HG02885 (cell line): ENCODE measurements at regions not wholly inside any gene's neighbourhood (a gene's known extent, or its start where the extent isn't known, plus 50 kb on each side); places are given as distances from the start of the nearest gene placed in this dataset.
"Not testable (repeated sequence)": the region's sequence is repeated elsewhere in the genome, so short reads cannot be mapped to it uniquely, and the experiment has no call there.

ENCODE experiments used
- ATAC-seq: cut with Tn5 transposase; IDR thresholded peaks from one replicate; pipeline ENCODE4 v1.9.1; 2021; ENCODE audit warnings: mild to moderate bottlenecking; ENCODE audit not compliant: unreplicated experiment, poor library complexity

DNA sequence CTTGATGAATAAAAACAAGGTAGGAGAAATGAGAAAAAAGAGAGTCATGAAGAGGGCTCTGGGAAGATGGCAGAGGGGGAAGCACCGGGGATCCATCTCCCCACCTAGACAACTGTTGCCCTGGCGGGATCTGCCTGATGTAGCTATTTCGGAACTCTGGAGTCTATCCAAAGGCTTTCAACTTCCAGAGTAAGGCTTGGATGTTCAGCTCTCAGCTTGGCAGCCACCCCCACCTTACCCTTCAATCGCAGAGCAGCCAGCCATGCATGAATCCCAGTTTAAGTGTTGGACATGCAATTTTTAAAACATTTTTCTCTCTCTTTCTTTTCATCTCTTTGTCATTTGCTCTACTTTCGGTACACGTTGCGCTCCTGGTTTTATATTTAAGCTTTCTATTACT lies 275.9 kb upstream of the EXOC2 start:
- ATAC-seq = no peak

DNA sequence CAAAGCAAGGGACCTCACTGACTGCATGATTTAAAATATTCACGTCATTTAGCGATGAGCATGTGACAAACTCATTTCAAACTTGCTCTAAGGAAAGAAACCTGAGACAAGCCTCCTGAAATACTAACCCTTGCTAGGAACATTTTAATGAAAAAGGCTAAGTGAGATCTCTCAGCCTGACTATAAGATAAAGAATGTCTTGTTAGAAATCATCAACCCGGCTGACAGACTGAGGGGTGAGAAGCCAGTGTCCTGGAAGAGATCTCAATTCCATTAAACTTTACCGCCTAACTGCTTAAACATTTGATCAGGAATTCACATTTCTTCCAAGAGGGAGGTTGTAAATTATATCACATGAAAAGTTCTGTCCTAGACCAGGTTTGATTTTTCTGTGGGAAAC lies 274.8 kb upstream of the EXOC2 start:
- no peak for ATAC-seq

- ATAC-seq = no peak
Measured at GRCh38 chr6:965343-965742, 272.4 kb upstream of the EXOC2 start.

GRCh38 chr6:963456-963855 lies 270.5 kb upstream of the EXOC2 start:
- ATAC-seq = no peak

DNA sequence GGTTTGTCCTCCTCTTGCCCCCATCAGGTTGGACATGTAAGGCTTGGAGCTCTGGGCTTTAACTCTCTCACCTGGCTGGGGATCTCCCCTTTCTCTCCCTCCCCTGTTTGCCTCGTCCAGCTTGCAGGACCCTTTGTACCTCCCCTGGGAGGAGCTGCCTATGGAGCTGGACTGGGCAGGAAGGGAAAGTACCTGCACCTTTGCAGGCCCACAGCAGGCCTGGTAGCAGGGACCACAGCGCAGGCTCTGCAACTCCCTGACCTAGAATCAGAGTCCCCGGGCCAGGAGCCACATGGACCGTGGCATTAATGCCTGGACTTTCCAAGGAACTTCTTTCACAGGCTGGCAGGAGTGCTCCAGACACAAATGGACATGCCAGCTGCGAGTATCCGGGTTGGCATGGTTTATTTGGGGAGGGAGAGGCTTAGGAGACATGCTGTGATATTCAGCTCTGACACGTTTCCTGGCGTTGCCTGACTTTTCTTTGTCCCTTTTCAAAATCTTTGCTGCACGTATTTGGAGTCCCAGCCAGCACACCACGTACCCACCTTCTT lies 268.5 kb upstream of the EXOC2 start:
- ATAC-seq = no peak

DNA sequence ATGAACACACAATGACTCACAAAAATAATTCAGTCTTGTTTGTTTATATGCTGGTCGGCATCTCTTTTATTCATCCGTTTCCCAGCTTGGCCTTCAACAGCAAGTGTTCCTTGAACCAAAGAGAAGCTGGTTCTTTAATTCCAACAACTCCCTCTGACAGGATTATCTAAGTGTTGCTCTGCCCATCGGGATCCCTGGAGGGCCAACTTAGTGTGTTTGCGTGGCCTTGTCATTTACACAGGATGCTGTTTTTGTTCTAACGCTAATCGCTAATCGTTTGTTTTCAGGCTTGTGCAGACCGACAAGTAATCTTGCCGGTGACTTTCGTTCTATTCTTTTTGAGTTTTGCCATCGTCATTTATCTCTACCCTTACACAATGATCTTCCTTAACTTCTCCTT lies 267.4 kb upstream of the EXOC2 start:
- ATAC-seq = no peak

DNA sequence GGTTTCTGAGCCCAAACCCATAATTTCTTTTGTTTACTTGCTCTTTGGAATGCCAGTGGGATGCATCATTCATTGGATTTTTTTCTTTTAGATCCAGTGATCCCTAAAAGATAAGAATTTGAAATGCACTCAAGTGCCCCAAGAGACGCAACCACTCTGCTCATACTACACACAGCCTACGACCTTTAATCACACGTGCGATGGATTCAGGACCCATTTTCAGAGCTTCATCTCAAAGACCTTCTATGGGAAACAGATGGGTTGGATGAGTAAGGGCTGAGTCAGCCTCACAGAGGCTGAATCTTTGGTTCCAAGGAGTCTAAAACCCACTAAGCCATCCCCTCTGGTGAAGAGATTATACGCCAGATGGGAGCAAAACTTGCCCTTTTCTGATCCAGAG lies 265.5 kb upstream of the EXOC2 start:
- no peak for ATAC-seq

DNA sequence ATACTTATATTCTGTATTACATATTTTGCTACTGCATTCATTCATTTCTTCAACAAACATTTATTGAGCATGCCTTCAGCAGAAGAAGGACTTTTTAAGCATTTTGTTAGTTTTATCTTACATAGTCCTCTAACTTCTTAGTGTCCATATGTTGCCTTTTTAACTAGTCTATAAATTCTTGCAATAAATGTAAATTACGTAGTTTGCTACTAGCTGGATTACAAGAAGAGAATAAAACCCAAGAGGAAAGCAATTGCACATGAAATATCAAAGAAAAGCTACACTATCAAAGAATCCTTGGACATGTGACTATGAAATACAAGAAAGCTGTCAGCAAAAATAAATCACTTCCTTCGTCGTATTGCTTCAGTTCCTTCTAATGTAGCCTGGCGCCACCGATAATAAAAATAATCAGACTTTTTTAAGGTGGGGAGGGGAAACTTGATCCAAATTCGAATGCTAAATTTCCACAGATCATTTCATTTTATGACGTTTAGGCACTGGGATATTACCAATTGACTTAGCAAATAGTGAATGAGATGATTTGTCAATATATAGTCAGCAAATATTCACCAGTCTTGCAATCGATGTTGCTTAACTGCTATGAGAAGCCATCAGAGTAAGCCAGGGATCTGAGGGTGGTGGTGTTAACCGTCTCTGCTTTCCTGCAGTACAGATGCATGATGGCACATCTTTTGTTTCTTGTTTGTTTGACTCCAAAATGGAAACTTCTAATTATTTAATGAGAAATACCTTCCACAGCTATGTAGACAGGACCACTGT lies 258.7 kb upstream of the EXOC2 start:
- ATAC-seq = no peak

- no peak for ATAC-seq
Measured at GRCh38 chr6:947235-947934, 254.4 kb upstream of the EXOC2 start.

DNA sequence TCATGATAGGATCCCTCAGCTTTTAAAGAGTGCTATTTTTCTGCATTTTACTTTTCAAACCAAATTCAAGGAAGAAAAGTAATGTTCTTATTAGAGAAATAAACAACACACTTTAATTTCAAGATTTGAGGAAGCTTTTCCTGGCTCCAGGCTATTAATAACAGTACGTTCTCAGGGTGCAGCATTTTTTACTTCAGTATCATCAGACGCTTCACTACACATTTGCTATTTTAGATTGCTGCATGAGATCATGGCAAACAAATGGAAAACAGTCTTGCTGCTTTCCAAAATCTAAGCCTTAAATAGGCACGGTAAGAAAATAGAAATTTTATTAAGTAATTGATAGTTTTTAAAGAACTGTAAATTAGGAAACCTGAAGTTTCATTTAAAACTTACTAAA lies 253.6 kb upstream of the EXOC2 start:
- ATAC-seq = no peak

GRCh38 chr6:939526-940252 lies 246.8 kb upstream of the EXOC2 start:
- no peak for ATAC-seq

GRCh38 chr6:938916-939315 lies 246.0 kb upstream of the EXOC2 start:
- ATAC-seq = no peak

- no peak for ATAC-seq
Measured at GRCh38 chr6:938271-938905, 245.4 kb upstream of the EXOC2 start.

DNA sequence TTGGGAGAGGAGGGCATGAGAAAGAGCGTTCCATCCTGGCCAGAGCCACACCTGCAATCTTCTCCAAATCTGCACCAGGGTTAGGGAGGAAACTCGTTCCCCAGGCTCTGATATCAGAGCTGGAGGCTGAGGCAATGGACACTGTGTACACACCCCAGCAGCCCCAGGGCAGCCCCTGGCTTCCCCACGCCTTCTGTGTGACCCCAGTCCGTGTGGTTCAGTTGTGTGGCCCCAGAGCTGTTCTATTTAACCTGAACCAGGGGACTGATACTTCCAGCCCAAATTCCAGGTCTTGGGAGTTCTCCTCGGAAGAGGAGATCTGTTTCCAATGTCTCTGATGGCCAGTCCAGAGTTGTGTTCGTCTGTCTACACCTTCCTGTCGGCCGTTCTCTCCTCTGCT lies 242.6 kb upstream of the EXOC2 start:
- no peak for ATAC-seq

DNA sequence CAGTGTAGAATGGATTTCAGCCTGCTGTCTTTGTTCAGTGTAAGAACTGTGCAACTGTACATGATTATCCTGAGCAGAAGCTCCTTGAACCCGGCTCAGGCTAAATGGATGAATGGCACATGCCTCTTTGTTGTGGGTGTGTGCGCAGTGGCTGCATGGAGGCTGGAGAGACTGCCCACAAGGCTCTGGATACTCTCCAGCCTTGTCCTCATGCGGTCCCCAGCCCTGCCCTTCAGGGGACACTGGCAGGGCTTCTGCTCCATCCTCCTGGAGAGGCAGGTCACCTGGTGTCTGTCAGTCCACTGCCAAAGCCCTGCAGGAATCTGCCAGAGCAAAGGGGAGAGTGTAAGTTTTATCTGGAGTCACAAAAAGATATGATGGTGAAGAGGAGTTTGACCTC lies 241.7 kb upstream of the EXOC2 start:
- no peak for ATAC-seq

DNA sequence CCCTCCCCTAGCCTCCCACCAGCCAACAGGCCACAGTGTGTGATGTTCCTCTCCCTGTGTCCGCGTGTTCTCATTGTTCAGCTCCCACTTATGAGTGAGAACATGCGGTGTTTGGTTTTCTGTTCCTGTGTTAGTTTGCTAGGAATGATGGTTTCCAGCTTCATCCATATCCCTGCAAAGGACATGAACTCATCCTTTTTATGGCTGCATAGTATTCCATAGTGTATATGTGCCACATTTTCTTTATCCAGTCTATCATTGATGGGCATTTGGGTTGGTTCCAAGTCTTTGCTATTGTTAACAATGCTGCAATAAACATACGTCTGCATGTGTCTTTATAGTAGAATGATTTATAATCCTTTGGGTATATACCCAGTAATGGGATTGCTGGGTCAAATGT lies 239.0 kb upstream of the EXOC2 start:
- ATAC-seq = not testable (repeated sequence)

- ATAC-seq = no peak
Measured at GRCh38 chr6:927157-927556, 234.2 kb upstream of the EXOC2 start.

GRCh38 chr6:925656-926213 lies 232.8 kb upstream of the EXOC2 start:
- ATAC-seq = no peak

- no peak for ATAC-seq
Measured at GRCh38 chr6:924661-925060, 231.7 kb upstream of the EXOC2 start.

DNA sequence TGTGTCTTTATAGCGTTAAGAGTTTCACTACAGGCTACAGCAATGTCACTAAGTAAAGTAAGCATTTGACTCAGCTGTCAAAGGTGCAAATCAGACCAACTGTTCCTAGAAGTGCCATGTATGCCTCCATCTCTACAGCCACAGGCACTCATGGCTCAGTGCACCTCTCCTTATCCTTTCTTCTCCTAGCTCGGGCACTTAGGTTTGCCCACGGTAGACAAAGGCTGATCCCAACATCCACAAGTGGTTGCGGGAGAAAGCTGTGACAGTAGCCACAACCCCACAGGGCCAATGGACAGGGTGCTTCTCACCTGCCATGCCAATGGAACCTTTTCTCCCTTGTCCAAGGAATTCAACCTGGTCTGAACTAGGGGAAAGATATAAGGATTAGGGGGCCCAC lies 228.5 kb upstream of the EXOC2 start:
- no peak for ATAC-seq
